HCT116 (cell line): ENCODE measurements at regions not wholly inside any gene's neighbourhood (a gene's known extent, or its start where the extent isn't known, plus 50 kb on each side); places are given as distances from the start of the nearest gene placed in this dataset.

Source experiments
- ATAC-seq: fragments of 200-7000 bp; cut with Tn5 transposase; 2 replicates; pipeline ENCODE4 v1.9.1; 2020; ENCODE audit warnings: mild to moderate bottlenecking, moderate library complexity
- BruUV-seq: library from RNA; stranded (reverse); fragments of 400-500 nt; replicated peaks from 2 replicates; lab custom pipeline; 2021; lab: Mats Ljungman, UMichigan
- CTCF ChIA-PET: fragments of 300-600 bp; sonication (Branson Sonifier 250); formaldehyde crosslinking; loops from one replicate; lab custom pipeline; 2021; ENCODE audit warnings: antibody characterized with exemption; lab: Charles Lee
- POLR2A ChIA-PET: fragments of 300-600, 350-600 bp; sonication (Branson Sonifier 250); formaldehyde crosslinking; loops from one replicate; lab custom pipeline; 2021; ENCODE audit warnings: antibody characterized with exemption; lab: Charles Lee
- RAD21 ChIA-PET, 2 experiments: fragments of 300-600 bp; sonication (Branson Sonifier 250); formaldehyde crosslinking; loops; one replicate each; lab custom pipeline; 2023; ENCODE audit warnings: low total read pairs in 2 of 2; ENCODE audit not compliant: uncharacterized antibody in 2 of 2, unreplicated experiment in 2 of 2, low non-redundant PET in 1 of 2; lab: Charles Lee
- DNase-seq: peaks from one replicate; pipeline ENCODE4 v3.0.0-alpha.2; 2010; ENCODE audit warnings: low read depth, low spot score
- H2AFZ ChIP-seq: fragments of 200-600 bp; shearing (Covaris generic), sonication (generic); 2 replicates; pipeline ENCODE4 v1.6.1; 2017; ENCODE audit warnings: low read depth, mixed run types, mixed read lengths, antibody characterized with exemption, low read length; ENCODE audit not compliant: poor library complexity, severe bottlenecking
- H3K27ac ChIP-seq: 2 replicates; pipeline ENCODE4 v1.5.1; 2012; ENCODE audit warnings: low read depth, low read length
- H3K27me3 ChIP-seq: fragments of 200-600 bp; sonication (generic); 2 replicates; pipeline ENCODE4 v1.6.1; 2016; ENCODE audit warnings: mixed run types, low read length, mixed read lengths; ENCODE audit not compliant: insufficient read depth
- H3K36me3 ChIP-seq, 2 experiments: fragments of 200-500 bp in 1 of 2; fragments of 200-600 bp in 1 of 2; sonication (Bioruptor generic) in 1 of 2; sonication (generic) in 1 of 2; 2 replicates each; pipeline versions ENCODE4 v1.5.1 to v1.6.1; 2014 to 2016; ENCODE audit warnings: low read length in 2 of 2, inconsistent platforms in 1 of 2, mixed read lengths in 1 of 2, mixed run types in 1 of 2; ENCODE audit not compliant: insufficient read depth in 2 of 2, control insufficient read depth in 1 of 2
- H3K4me1 ChIP-seq, 2 experiments: fragments of 200-600 bp in 1 of 2; sonication (generic) in 1 of 2; 2 replicates each; pipeline versions ENCODE4 v1.5.1 to v1.6.1; 2012 to 2017; ENCODE audit warnings: low read length in 2 of 2, inconsistent platforms in 1 of 2, mild to moderate bottlenecking in 1 of 2, mixed read lengths in 1 of 2, mixed run types in 1 of 2, moderate library complexity in 1 of 2; ENCODE audit not compliant: insufficient read depth in 2 of 2, control insufficient read depth in 1 of 2
- H3K4me2 ChIP-seq: fragments of 200-600 bp; sonication (generic); 2 replicates; pipeline ENCODE4 v1.6.1; 2017; ENCODE audit warnings: mixed run types, low read length, mixed read lengths
- H3K4me3 ChIP-seq, 2 experiments: fragments of 200-600 bp in 1 of 2; sonication (generic) in 1 of 2; replicated peaks in 1 of 2; 2 replicates each; pipeline ENCODE4 v1.5.1; 2011 to 2016; ENCODE audit warnings: low read length in 2 of 2, control low read depth in 1 of 2, low read depth in 1 of 2, mild to moderate bottlenecking in 1 of 2, mixed read lengths in 1 of 2, mixed run types in 1 of 2
- H3K79me2 ChIP-seq: fragments of 200-600 bp; sonication (generic); 2 replicates; pipeline ENCODE4 v1.6.1; 2017; ENCODE audit warnings: mild to moderate bottlenecking, mixed run types, low read length, moderate library complexity, mixed read lengths; ENCODE audit not compliant: insufficient read depth
- H3K9ac ChIP-seq: fragments of 200-600 bp; sonication (generic); 2 replicates; pipeline ENCODE4 v1.6.1; 2016; ENCODE audit warnings: low read length, mixed read lengths
- H3K9me2 ChIP-seq: fragments of 200-600 bp; sonication (generic), shearing (Covaris generic); 2 replicates; pipeline ENCODE4 v1.6.1; 2017; ENCODE audit warnings: mixed run types, mild to moderate bottlenecking, moderate library complexity; ENCODE audit not compliant: insufficient read depth
- H3K9me3 ChIP-seq, 2 experiments: fragments of 200-500 bp in 1 of 2; fragments of 200-600 bp in 1 of 2; sonication (Bioruptor generic) in 1 of 2; sonication (generic) in 1 of 2; 2 replicates each; pipeline ENCODE4 v1.6.1; 2014 to 2017; ENCODE audit warnings: low read length in 2 of 2, mixed read lengths in 2 of 2, inconsistent platforms in 1 of 2, low read depth in 1 of 2, mild to moderate bottlenecking in 1 of 2, mixed run types in 1 of 2, moderate library complexity in 1 of 2; ENCODE audit not compliant: control insufficient read depth in 1 of 2, insufficient read depth in 1 of 2
- H4K20me1 ChIP-seq: fragments of 200-600 bp; sonication (generic), shearing (Covaris generic); 2 replicates; pipeline ENCODE4 v1.6.1; 2017; ENCODE audit warnings: mixed run types, mild to moderate bottlenecking, moderate library complexity; ENCODE audit not compliant: insufficient read depth
- CBX3 ChIP-seq: IDR thresholded peaks from 2 replicates; pipeline ENCODE4 v1.6.1; 2012; ENCODE audit warnings: low read depth
- EGR1 ChIP-seq: IDR thresholded peaks from 2 replicates; pipeline ENCODE4 v1.6.1; 2012; ENCODE audit warnings: low read depth
- ELF1 ChIP-seq: IDR thresholded peaks from 2 replicates; pipeline ENCODE4 v1.6.1; 2012; ENCODE audit warnings: low read depth, borderline replicate concordance
- EZH2 ChIP-seq: fragments of 200-600 bp; sonication (generic); IDR thresholded peaks from 2 replicates; pipeline ENCODE4 v1.6.1; 2017; ENCODE audit warnings: antibody characterized with exemption, mixed run types
- EZH2phosphoT487 ChIP-seq: fragments of 200-600 bp; IDR thresholded peaks from 2 replicates; pipeline ENCODE4 v1.6.1; 2018; ENCODE audit warnings: antibody characterized with exemption, borderline replicate concordance
- FOSL1 ChIP-seq: IDR thresholded peaks from 2 replicates; pipeline ENCODE4 v1.6.1; 2012; ENCODE audit warnings: low read depth
- POLR2A ChIP-seq: IDR thresholded peaks from 2 replicates; pipeline ENCODE4 v1.7.0; 2011; ENCODE audit warnings: borderline replicate concordance; ENCODE audit not compliant: insufficient read depth, insufficient read length; ENCODE audit errors: extremely low read depth
- SIN3A ChIP-seq: IDR thresholded peaks from 2 replicates; pipeline ENCODE4 v1.6.1; 2012; ENCODE audit warnings: low read depth
- SP1 ChIP-seq: IDR thresholded peaks from 2 replicates; pipeline ENCODE4 v1.6.1; 2012; ENCODE audit warnings: low read depth
- YY1 ChIP-seq: IDR thresholded peaks from 2 replicates; pipeline ENCODE4 v1.6.1; 2011; ENCODE audit warnings: low read length, low read depth, moderate library complexity, mild to moderate bottlenecking; ENCODE audit not compliant: insufficient replicate concordance; ENCODE audit errors: extremely low read depth
- ZNF274 ChIP-seq: fragments of 200-500 bp; sonication (Bioruptor generic); IDR thresholded peaks from 2 replicates; pipeline ENCODE4 v1.6.1; 2014; ENCODE audit warnings: mild to moderate bottlenecking, low read depth, low read length, inconsistent platforms
- intact Hi-C: fragments of 100-400 bp; cut with micrococcal nuclease; formaldehyde crosslinking; loops from 2 replicates; pipeline ENCODE4 v1.10.0; 2022
- TF ChIP-seq, protein P1 (sequence below): IDR thresholded peaks from 2 replicates; pipeline ENCODE4 v1.6.1; 2012
- TF ChIP-seq, protein P2 (sequence below), 3 experiments: fragments of 200-600 bp in 1 of 3; sonication (generic) in 1 of 3; IDR thresholded peaks in 2 of 3; conservative IDR thresholded peaks in 1 of 3; 2 replicates each; pipeline ENCODE4 v1.5.1; 2012 to 2017; ENCODE audit warnings: low read depth in 2 of 3, low read length in 2 of 3, antibody characterized with exemption in 1 of 3, borderline replicate concordance in 1 of 3, control low read depth in 1 of 3, mild to moderate bottlenecking in 1 of 3, mixed read lengths in 1 of 3, mixed run types in 1 of 3, moderate library complexity in 1 of 3; ENCODE audit not compliant: insufficient read depth in 1 of 3

DNA sequence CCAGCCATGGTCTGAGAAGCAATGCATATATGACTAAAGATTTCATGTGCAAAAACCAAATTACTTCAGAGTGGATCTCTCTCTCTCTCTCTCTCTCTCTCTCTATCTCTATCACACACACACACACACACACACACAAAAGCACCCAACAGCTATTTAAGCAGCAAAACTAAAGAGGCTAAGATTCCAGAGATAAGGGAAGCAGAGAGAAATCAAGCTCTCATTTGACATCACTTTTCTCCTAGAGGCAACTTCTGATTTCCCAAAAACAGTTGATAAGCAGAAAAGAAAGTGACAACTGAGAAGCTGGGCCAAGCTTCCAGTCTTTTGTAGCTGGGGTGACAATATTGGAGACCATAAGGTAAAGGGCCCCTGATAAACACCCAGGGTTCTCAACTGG lies 526.0 kb upstream of the NR2F2 start:
- no peaks in the 10 kb centered on the region for H3K27me3 ChIP-seq
- intact Hi-C loops: no loop called here
- H3K4me2 ChIP-seq: no peak overlapping the region
- DNase-seq (no peak), ATAC-seq (no peak)
- H3K27ac ChIP-seq: no peak overlapping the region
- no peaks in the 10 kb centered on the region for H3K4me1 ChIP-seq
- no peaks in the 10 kb centered on the region for H4K20me1 ChIP-seq
- H3K9ac ChIP-seq: no peak overlapping the region
- no peak overlapping the region for H2AFZ ChIP-seq
- no peaks in the 10 kb centered on the region for H3K9me2 ChIP-seq
- H3K79me2 ChIP-seq: no peaks in the 10 kb centered on the region
- CTCF ChIA-PET: no interaction called here
- POLR2A ChIA-PET: no interaction called here
- no peak overlapping the region for H3K4me3 ChIP-seq
- RAD21 ChIA-PET: no interaction called here
- no peak for TF ChIP-seq ZNF274
- TF ChIP-seq, protein P1, sequence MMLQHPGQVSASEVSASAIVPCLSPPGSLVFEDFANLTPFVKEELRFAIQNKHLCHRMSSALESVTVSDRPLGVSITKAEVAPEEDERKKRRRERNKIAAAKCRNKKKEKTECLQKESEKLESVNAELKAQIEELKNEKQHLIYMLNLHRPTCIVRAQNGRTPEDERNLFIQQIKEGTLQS: no peak
- TF ChIP-seq, protein P2, sequence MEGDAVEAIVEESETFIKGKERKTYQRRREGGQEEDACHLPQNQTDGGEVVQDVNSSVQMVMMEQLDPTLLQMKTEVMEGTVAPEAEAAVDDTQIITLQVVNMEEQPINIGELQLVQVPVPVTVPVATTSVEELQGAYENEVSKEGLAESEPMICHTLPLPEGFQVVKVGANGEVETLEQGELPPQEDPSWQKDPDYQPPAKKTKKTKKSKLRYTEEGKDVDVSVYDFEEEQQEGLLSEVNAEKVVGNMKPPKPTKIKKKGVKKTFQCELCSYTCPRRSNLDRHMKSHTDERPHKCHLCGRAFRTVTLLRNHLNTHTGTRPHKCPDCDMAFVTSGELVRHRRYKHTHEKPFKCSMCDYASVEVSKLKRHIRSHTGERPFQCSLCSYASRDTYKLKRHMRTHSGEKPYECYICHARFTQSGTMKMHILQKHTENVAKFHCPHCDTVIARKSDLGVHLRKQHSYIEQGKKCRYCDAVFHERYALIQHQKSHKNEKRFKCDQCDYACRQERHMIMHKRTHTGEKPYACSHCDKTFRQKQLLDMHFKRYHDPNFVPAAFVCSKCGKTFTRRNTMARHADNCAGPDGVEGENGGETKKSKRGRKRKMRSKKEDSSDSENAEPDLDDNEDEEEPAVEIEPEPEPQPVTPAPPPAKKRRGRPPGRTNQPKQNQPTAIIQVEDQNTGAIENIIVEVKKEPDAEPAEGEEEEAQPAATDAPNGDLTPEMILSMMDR (IDR thresholded peaks at IDR 0.05 in 2 of 3, conservative IDR thresholded peaks at IDR 0.05 in 1 of 3; ENCODE audit: borderline replicate concordance in 1 of 3, insufficient read depth in 1 of 3, low read depth in 2 of 3, low read length in 2 of 3): no peak
- no peak for TF ChIP-seq YY1
- TF ChIP-seq FOSL1: no peak
- TF ChIP-seq EZH2: no peak
- TF ChIP-seq SP1: no peak
- TF ChIP-seq EZH2phosphoT487: no peak
- no peak for TF ChIP-seq ELF1
- no peak for TF ChIP-seq POLR2A
- no peak for TF ChIP-seq EGR1
- TF ChIP-seq CBX3: no peak
- no peak for TF ChIP-seq SIN3A
- TF ChIP-seq, all 23 proteins: peak for 0
- Histone ChIP-seq H3K9me3 (no peaks in the 10 kb centered on the region), H3K36me3 (no peaks in the 10 kb centered on the region)
- BruUV-seq: no TSS peak
